Testis (tissue), 2 donors: ENCODE measurements at regions not wholly inside any gene's neighbourhood (a gene's known extent, or its start where the extent isn't known, plus 50 kb on each side); places are given as distances from the start of the nearest gene placed in this dataset.

Source experiments
- CTCF ChIP-seq, 3 experiments: fragments of 450-650 bp in 2 of 3; fragments of 200-600 bp in 1 of 3; sonication (generic) in 1 of 3; IDR thresholded peaks; one replicate each; pipeline ENCODE4 v1.5.1; 2016 to 2019; ENCODE audit warnings: antibody characterized with exemption in 3 of 3, mild to moderate bottlenecking in 2 of 3, moderate library complexity in 1 of 3
- POLR2A ChIP-seq: fragments of 450-650 bp; IDR thresholded peaks from one replicate; pipeline ENCODE4 v1.6.1; 2017; ENCODE audit warnings: antibody characterized with exemption, mild to moderate bottlenecking, moderate library complexity

- TF ChIP-seq CTCF (IDR thresholded peaks at IDR 0.05) = no peak
- no peak for TF ChIP-seq POLR2A
Measured at GRCh38 chr17:77647531-77647930, 311.0 kb upstream of the TNRC6C start.
